B cell (primary cell): ENCODE measurements at regions not wholly inside any gene's neighbourhood (a gene's known extent, or its start where the extent isn't known, plus 50 kb on each side); places are given as distances from the start of the nearest gene placed in this dataset.

Source experiments
- ATAC-seq: fragments of 200-7000 bp; cut with Tn5 transposase; one replicate; pipeline ENCODE4 v1.10.0; 2021; ENCODE audit warnings: low read depth, mild to moderate bottlenecking, moderate number of reproducible peaks, moderate library complexity
- CTCF ChIA-PET: fragments of 350-600 bp; sonication (Branson Sonifier 250); formaldehyde crosslinking; loops from one replicate; lab custom pipeline; 2021; ENCODE audit warnings: antibody characterized with exemption, inconsistent platforms; lab: Charles Lee
- POLR2A ChIA-PET: fragments of 350-600 bp; sonication (Branson Sonifier 250); formaldehyde crosslinking; loops from one replicate; lab custom pipeline; 2021; ENCODE audit warnings: antibody characterized with exemption; lab: Charles Lee
- DNase-seq: peaks from one replicate; pipeline ENCODE4 v3.0.0; 2013
- H2AFZ ChIP-seq: 2 replicates; pipeline ENCODE4 v1.6.1; 2012; ENCODE audit warnings: mild to moderate bottlenecking, low read depth, low read length; ENCODE audit not compliant: insufficient read depth, poor library complexity, severe bottlenecking
- H3K27ac ChIP-seq, 2 donors: 1 replicate in 1 of 2; 2 replicates in 1 of 2; pipeline ENCODE4 v1.5.1; 2012 to 2013; ENCODE audit warnings: low read length in 2 of 2, mild to moderate bottlenecking in 2 of 2, moderate library complexity in 1 of 2
- H3K27me3 ChIP-seq, 4 experiments: fragments of 200-600 bp in 1 of 4; sonication (generic) in 1 of 4; replicated peaks in 1 of 4; 1 replicate in 2 of 4; 2 replicates in 2 of 4; pipeline versions ENCODE4 v1.6.1 to v1.7.0; 2013 to 2016; ENCODE audit warnings: low read length in 3 of 4, mild to moderate bottlenecking in 2 of 4, mixed read lengths in 1 of 4, moderate library complexity in 1 of 4; ENCODE audit not compliant: insufficient read depth in 4 of 4, control insufficient read depth in 3 of 4; ENCODE audit errors: control extremely low read depth in 1 of 4
- H3K36me3 ChIP-seq, 2 experiments: replicated peaks in 1 of 2; 1 replicate in 1 of 2; 2 replicates in 1 of 2; pipeline versions ENCODE4 v1.6.1 to v1.7.1; 2013; ENCODE audit warnings: low read length in 1 of 2; ENCODE audit not compliant: insufficient read depth in 2 of 2, control insufficient read depth in 1 of 2; ENCODE audit errors: control extremely low read depth in 1 of 2, extremely low read depth in 1 of 2
- H3K4me1 ChIP-seq, 2 donors: fragments of 200-600 bp in 1 of 2; sonication (generic) in 1 of 2; 1 replicate in 1 of 2; 2 replicates in 1 of 2; pipeline versions ENCODE4 v1.5.1 to v1.6.1; 2013 to 2017; ENCODE audit warnings: low read length in 2 of 2; ENCODE audit not compliant: control insufficient read depth in 2 of 2, insufficient read depth in 2 of 2
- H3K4me2 ChIP-seq: replicated peaks from 2 replicates; pipeline ENCODE3; 2012; ENCODE audit warnings: mild to moderate bottlenecking, low read depth, low read length; ENCODE audit not compliant: poor library complexity, severe bottlenecking
- H3K4me3 ChIP-seq, 5 experiments: fragments of 200-600 bp in 1 of 5; sonication (generic) in 1 of 5; 1 replicate in 3 of 5; 2 replicates in 2 of 5; pipeline versions ENCODE4 v1.5.1 to v1.7.0; 2011 to 2016; ENCODE audit warnings: low read length in 4 of 5, mild to moderate bottlenecking in 4 of 5, low read depth in 2 of 5, control low read depth in 1 of 5, moderate library complexity in 1 of 5; ENCODE audit not compliant: insufficient read depth in 1 of 5; ENCODE audit errors: control extremely low read depth in 1 of 5, extremely low read depth in 1 of 5
- H3K79me2 ChIP-seq: fragments of 200-600 bp; sonication (generic); one replicate; pipeline ENCODE4 v1.6.0; 2016; ENCODE audit warnings: low read length; ENCODE audit not compliant: control insufficient read depth, insufficient read depth
- H3K9ac ChIP-seq: fragments of 200-600 bp; sonication (generic); 2 replicates; pipeline ENCODE4 v1.6.1; 2017; ENCODE audit warnings: mild to moderate bottlenecking, low read length, moderate library complexity
- H3K9me3 ChIP-seq, 3 donors: one replicate each; pipeline versions ENCODE4 v1.6.1 to v1.7.1; 2013; ENCODE audit warnings: low read length in 2 of 3; ENCODE audit not compliant: control insufficient read depth in 2 of 3, insufficient read depth in 1 of 3; ENCODE audit errors: control extremely low read depth in 1 of 3
- H4K20me1 ChIP-seq: 2 replicates; pipeline ENCODE4 v1.6.0; 2012; ENCODE audit warnings: mild to moderate bottlenecking, low read length; ENCODE audit not compliant: insufficient read depth, control insufficient read depth, poor library complexity, severe bottlenecking
- H3K27ac Mint-ChIP-seq: one replicate; pipeline ENCODE4 v1.8.0; 2021; ENCODE audit warnings: mixed read lengths
- H3K27me3 Mint-ChIP-seq: one replicate; pipeline ENCODE4 v1.8.0; 2021; ENCODE audit warnings: mixed read lengths
- H3K4me1 Mint-ChIP-seq: one replicate; pipeline ENCODE4 v1.8.0; 2021; ENCODE audit warnings: mixed read lengths
- H3K4me3 Mint-ChIP-seq: one replicate; pipeline ENCODE4 v1.8.0; 2021; ENCODE audit warnings: mixed read lengths
- H3K9me3 Mint-ChIP-seq: one replicate; pipeline ENCODE4 v1.8.0; 2022; ENCODE audit warnings: mixed read lengths; ENCODE audit not compliant: insufficient read depth
- EZH2 ChIP-seq: IDR thresholded peaks from 2 replicates; pipeline ENCODE4 v1.6.1; 2012; ENCODE audit warnings: borderline replicate concordance, low read depth, mild to moderate bottlenecking, moderate library complexity, low read length; ENCODE audit not compliant: insufficient read depth, poor library complexity, severe bottlenecking
- WGBS: methylation state at CpG from one replicate; pipeline ENCODE4 v1.1.5; 2013; ENCODE audit warnings: missing lambda C conversion rate; ENCODE audit not compliant: insufficient coverage; 5-methylcytosine and 5-hydroxymethylcytosine counted together
- intact Hi-C: fragments of 100-400 bp; cut with micrococcal nuclease; formaldehyde crosslinking; loops from one replicate; pipeline ENCODE4 v1.10.0; 2022
- TF ChIP-seq, protein P1 (sequence below): fragments of 200-600 bp; IDR thresholded peaks from one replicate; pipeline ENCODE4 v1.8.0; 2022; ENCODE audit warnings: antibody characterized with exemption, mild to moderate bottlenecking

DNA sequence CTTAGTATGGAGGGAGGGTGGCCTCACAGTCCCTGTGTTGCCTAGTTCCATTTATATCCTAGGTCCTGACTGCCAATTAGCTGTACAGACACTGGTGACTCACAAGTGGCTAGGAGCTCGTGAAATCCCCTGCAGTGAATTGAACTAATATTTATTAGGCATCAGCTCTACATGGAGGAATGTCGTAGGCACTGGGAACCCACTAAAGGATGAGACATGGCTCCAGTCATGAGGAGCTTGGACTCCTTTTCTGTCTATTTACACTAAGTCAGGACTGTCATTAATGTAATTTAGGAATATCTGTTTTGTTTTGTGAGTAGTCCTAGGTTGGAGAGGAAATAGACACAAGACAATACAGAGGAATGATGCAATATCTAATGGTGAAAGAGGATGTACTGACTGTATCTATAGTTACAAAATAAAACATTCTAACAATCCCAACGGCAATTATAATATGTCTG is 67.7 kb downstream of the MID1IP1 start:
- no peak overlapping the region for H3K4me3 ChIP-seq
- H4K20me1 ChIP-seq, result no peaks in the 10 kb centered on the region
- POLR2A ChIA-PET, result no interaction called here
- H3K27ac ChIP-seq, result no peak overlapping the region
- no peaks in the 10 kb centered on the region for H3K9me3 ChIP-seq
- H3K4me1 Mint-ChIP-seq, result no peaks in the 10 kb centered on the region
- H3K4me2 ChIP-seq, result no peak overlapping the region
- no peak for DNase-seq
- no peak overlapping the region for H3K9ac ChIP-seq
- ATAC-seq, result no peak
- TF ChIP-seq, protein P1, sequence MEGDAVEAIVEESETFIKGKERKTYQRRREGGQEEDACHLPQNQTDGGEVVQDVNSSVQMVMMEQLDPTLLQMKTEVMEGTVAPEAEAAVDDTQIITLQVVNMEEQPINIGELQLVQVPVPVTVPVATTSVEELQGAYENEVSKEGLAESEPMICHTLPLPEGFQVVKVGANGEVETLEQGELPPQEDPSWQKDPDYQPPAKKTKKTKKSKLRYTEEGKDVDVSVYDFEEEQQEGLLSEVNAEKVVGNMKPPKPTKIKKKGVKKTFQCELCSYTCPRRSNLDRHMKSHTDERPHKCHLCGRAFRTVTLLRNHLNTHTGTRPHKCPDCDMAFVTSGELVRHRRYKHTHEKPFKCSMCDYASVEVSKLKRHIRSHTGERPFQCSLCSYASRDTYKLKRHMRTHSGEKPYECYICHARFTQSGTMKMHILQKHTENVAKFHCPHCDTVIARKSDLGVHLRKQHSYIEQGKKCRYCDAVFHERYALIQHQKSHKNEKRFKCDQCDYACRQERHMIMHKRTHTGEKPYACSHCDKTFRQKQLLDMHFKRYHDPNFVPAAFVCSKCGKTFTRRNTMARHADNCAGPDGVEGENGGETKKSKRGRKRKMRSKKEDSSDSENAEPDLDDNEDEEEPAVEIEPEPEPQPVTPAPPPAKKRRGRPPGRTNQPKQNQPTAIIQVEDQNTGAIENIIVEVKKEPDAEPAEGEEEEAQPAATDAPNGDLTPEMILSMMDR, result no peak
- TF ChIP-seq EZH2, result no peak
- H3K27ac Mint-ChIP-seq, result no peak overlapping the region
- CTCF ChIA-PET, result no interaction called here
- H3K4me3 Mint-ChIP-seq, result no peak overlapping the region
- no peaks in the 10 kb centered on the region for H3K79me2 ChIP-seq
- H3K27me3 Mint-ChIP-seq, result no peaks in the 10 kb centered on the region
- no peaks in the 10 kb centered on the region for H3K4me1 ChIP-seq
- H2AFZ ChIP-seq, result no peak overlapping the region
- H3K9me3 Mint-ChIP-seq, result no peaks in the 10 kb centered on the region
- intact Hi-C loops, result no loop called here
- H3K36me3 ChIP-seq, result no peaks in the 10 kb centered on the region
- WGBS, result no CpG with 5 or more reads among the region's 3 CpGs
- H3K27me3 ChIP-seq, result no peaks in the 10 kb centered on the region

DNA sequence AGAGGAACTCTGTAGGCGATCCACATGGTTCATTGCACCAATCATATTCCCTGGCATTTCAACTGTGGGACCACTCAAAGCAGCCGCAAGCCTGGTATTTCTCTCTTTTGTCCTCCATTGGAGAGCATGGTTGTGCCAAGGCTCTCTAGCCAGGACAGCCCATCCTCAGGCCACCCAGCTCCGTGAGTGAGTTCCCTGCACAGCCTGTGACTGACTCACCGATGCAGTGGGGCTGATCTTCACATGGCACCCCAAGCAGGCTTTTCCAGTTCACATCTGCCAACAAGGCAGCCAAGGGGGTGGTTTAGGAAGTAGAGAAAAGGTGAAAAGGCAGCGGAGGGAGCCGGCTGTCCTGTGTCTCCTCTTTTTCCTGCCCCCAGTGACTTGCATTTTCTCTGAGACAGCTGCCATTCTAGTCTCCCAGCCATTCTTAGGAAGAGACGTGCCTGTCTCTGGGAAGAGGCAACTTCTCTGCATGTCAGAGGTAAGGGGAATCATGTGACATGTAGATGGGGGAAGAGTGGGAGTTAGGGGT is 69.2 kb downstream of the MID1IP1 start:
- H3K27ac Mint-ChIP-seq, result no peak overlapping the region
- no peaks in the 10 kb centered on the region for H3K9me3 Mint-ChIP-seq
- Histone ChIP-seq H2AFZ (no peak overlapping the region), H3K4me3 (no peak overlapping the region), H4K20me1 (no peaks in the 10 kb centered on the region), H3K4me2 (no peak overlapping the region), H3K27me3 (no peaks in the 10 kb centered on the region), H3K79me2 (no peaks in the 10 kb centered on the region), H3K27ac (no peak overlapping the region), H3K36me3 (no peaks in the 10 kb centered on the region), H3K4me1 (no peaks in the 10 kb centered on the region), H3K9ac (no peak overlapping the region), H3K9me3 (no peaks in the 10 kb centered on the region)
- DNase-seq (no peak), ATAC-seq (no peak)
- intact Hi-C loops, result no loop called here
- WGBS, result 90% methylated on average over 2 of the region's 7 CpGs
- H3K27me3 Mint-ChIP-seq, result no peaks in the 10 kb centered on the region
- no peak overlapping the region for H3K4me3 Mint-ChIP-seq
- TF ChIP-seq EZH2, result no peak
- TF ChIP-seq, protein P1, result no peak
- ChIA-PET POLR2A (no interaction called here), CTCF (no interaction called here)
- H3K4me1 Mint-ChIP-seq, result no peaks in the 10 kb centered on the region
